ENCODE measurements at regions not wholly inside any gene's neighbourhood (a gene's known extent, or its start where the extent isn't known, plus 50 kb on each side); places are given as distances from the start of the nearest gene placed in this dataset.

GRCh38 chr20:39398656-39399055 is 436.5 kb downstream of the DHX35 start:
- TF ChIP-seq, protein P1, sequence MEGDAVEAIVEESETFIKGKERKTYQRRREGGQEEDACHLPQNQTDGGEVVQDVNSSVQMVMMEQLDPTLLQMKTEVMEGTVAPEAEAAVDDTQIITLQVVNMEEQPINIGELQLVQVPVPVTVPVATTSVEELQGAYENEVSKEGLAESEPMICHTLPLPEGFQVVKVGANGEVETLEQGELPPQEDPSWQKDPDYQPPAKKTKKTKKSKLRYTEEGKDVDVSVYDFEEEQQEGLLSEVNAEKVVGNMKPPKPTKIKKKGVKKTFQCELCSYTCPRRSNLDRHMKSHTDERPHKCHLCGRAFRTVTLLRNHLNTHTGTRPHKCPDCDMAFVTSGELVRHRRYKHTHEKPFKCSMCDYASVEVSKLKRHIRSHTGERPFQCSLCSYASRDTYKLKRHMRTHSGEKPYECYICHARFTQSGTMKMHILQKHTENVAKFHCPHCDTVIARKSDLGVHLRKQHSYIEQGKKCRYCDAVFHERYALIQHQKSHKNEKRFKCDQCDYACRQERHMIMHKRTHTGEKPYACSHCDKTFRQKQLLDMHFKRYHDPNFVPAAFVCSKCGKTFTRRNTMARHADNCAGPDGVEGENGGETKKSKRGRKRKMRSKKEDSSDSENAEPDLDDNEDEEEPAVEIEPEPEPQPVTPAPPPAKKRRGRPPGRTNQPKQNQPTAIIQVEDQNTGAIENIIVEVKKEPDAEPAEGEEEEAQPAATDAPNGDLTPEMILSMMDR (IDR thresholded peaks at IDR 0.05): no peak
- DNase-seq (ENCODE audit: low spot score): no peak
- H3K4me3 ChIP-seq: no peak overlapping the region
- no peak overlapping the region for H3K27ac ChIP-seq

- no peak for DNase-seq (ENCODE audit: low spot score)
- Histone ChIP-seq H3K4me3 (no peak overlapping the region), H3K27ac (no peak overlapping the region)
- TF ChIP-seq, protein P1 (IDR thresholded peaks at IDR 0.05): no peak
These were observed 435.5 kb downstream of the DHX35 start for GRCh38 chr20:39397646-39398045.

GRCh38 chr20:39395478-39396291 is 433.5 kb downstream of the DHX35 start:
- DNase-seq (ENCODE audit: low spot score): no peak
- TF ChIP-seq, protein P1 (IDR thresholded peaks at IDR 0.05): no peak
- Histone ChIP-seq H3K4me3 (no peak overlapping the region), H3K27ac (no peak overlapping the region)

GRCh38 chr20:39394461-39394860 is 432.3 kb downstream of the DHX35 start:
- H3K27ac ChIP-seq: no peak overlapping the region
- TF ChIP-seq, protein P1 (IDR thresholded peaks at IDR 0.05): no peak
- no peak overlapping the region for H3K4me3 ChIP-seq
- DNase-seq (ENCODE audit: low spot score): no peak

- TF ChIP-seq, protein P1 (IDR thresholded peaks at IDR 0.05): no peak
- Histone ChIP-seq H3K4me3 (no peak overlapping the region), H3K27ac (no peak overlapping the region)
- no peak for DNase-seq (ENCODE audit: low spot score)
These were observed 428.0 kb downstream of the DHX35 start for GRCh38 chr20:39390186-39390585.

DNA sequence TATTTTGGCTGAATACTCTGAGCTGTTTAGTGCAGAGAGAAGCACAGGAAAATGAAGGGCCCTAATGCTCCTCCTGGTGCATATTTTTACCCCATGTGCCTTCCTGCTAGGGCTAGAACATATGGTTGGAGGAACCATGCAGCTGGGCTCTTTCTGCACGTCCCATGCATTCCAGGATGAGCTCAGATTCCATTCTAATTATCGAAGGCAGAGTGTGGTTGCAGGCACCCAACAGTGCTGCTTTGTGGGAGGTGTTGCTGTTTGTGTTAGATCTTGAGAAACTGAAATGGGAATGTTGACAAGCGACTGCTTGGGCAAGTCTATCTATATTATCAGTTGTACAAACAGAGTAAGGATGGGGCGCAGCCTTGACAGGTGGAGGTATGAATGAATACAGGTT is 419.5 kb downstream of the DHX35 start:
- DNase-seq (ENCODE audit: low spot score): no peak
- no peak overlapping the region for H3K27ac ChIP-seq
- TF ChIP-seq, protein P1 (IDR thresholded peaks at IDR 0.05): no peak
- no peak overlapping the region for H3K4me3 ChIP-seq

DNA sequence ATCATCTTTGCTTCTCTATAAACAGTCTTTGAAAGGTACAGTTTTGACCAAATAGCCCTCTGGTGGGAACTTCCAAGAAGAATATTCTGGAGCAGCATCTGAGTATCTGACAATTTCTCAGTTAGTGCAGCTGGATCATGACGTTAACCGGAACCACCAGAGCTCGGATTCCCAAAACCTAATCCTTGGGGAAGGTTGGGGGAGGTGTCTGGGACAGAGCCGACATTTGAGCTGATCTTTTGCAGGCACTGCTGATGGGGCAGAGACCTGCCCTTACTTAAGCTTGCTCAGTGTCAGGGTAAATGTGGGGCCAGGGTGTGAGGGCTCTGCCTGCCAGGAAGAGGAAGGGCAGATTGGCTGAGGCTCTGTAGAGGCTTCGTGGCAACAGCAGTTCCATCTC is 416.6 kb downstream of the DHX35 start:
- no peak for DNase-seq (ENCODE audit: low spot score)
- H3K4me3 ChIP-seq: no peak overlapping the region
- TF ChIP-seq, protein P1 (IDR thresholded peaks at IDR 0.05): no peak
- H3K27ac ChIP-seq: no peak overlapping the region

Measured in coronary artery (tissue), 2 donors.